T-helper 2 cell treated with Interferon-gamma antibody and Interleukin-4, amounts not matched to agents 5 μg/mL and 100 μg/mL, for 36 hours (primary cell): ENCODE measurements at regions not wholly inside any gene's neighbourhood (a gene's known extent, or its start where the extent isn't known, plus 50 kb on each side); places are given as distances from the start of the nearest gene placed in this dataset.

ENCODE experiments used
- DNase-seq: peaks from one replicate; pipeline ENCODE4 v3.0.0; 2021; ENCODE audit warnings: low spot score
- H3K27ac Mint-ChIP-seq: one replicate; pipeline ENCODE4 v1.8.0; 2021; ENCODE audit warnings: mild to moderate bottlenecking, mixed read lengths
- H3K27me3 Mint-ChIP-seq: one replicate; pipeline ENCODE4 v1.8.0; 2021; ENCODE audit warnings: low read depth, mixed read lengths
- H3K36me3 Mint-ChIP-seq: one replicate; pipeline ENCODE4 v1.8.0; 2021; ENCODE audit warnings: low read depth, mixed read lengths
- H3K4me1 Mint-ChIP-seq: one replicate; pipeline ENCODE4 v1.8.0; 2021; ENCODE audit warnings: low read depth, mixed read lengths
- H3K4me3 Mint-ChIP-seq: one replicate; pipeline ENCODE4 v1.8.0; 2022; ENCODE audit warnings: mild to moderate bottlenecking, moderate library complexity, mixed read lengths
- H3K9me3 Mint-ChIP-seq: one replicate; pipeline ENCODE4 v1.8.0; 2021; ENCODE audit warnings: mixed read lengths

- Mint-ChIP-seq H3K4me3 (no peak overlapping the region), H3K9me3 (peaks cover 29% of the 10 kb centered on the region), H3K27me3 (no peaks in the 10 kb centered on the region), H3K36me3 (no peaks in the 10 kb centered on the region), H3K27ac (no peak overlapping the region), H3K4me1 (no peaks in the 10 kb centered on the region)
- no peak for DNase-seq
These were observed 697.1 kb downstream of the DOK5 start for GRCh38 chr20:55172310-55173002.

DNA sequence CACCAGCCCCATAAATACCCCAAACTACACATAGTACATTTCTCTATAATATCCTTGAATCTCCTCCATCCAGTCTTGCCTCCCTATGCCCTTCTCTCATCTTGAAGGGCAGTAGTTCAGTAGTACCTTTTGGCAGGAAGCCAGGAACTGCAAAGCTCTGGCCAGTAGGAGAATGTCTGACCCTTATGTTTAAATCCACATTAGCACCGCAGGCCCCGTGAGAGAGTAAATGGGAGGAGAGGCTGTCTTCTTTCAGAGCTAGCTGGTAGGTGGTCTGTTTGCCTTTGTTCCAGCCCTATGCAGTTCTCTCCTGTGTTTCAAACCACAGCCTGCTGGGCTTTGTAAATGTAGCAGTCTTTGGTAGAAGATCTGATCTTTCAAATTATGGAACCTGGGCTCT, 690.7 kb downstream of the DOK5 start:
- peaks cover 41% of the 10 kb centered on the region for H3K9me3 Mint-ChIP-seq
- H3K4me1 Mint-ChIP-seq = no peaks in the 10 kb centered on the region
- no peaks in the 10 kb centered on the region for H3K36me3 Mint-ChIP-seq
- no peak overlapping the region for H3K27ac Mint-ChIP-seq
- no peaks in the 10 kb centered on the region for H3K27me3 Mint-ChIP-seq
- no peak for DNase-seq
- no peak overlapping the region for H3K4me3 Mint-ChIP-seq

DNA sequence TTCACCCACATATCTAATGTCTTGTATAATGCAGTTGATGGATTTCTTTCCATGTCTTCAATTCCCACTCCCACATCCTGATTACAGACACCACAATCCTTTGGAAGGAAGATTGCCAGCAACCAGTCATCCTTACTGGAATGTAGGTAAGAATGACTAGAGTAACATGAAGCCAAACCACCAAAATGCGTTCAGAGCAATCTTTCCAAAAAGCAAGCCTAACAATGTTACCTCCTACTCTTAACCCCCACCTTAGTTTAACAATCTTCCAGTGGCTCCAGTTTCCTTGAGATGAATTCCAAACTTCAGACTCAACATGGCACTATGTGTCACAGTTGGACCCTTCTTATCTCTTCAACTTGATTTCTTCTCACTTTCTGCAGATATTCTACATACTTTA, 685.6 kb downstream of the DOK5 start:
- no peaks in the 10 kb centered on the region for H3K27me3 Mint-ChIP-seq
- no peaks in the 10 kb centered on the region for H3K4me1 Mint-ChIP-seq
- no peak overlapping the region for H3K4me3 Mint-ChIP-seq
- H3K9me3 Mint-ChIP-seq = peaks cover 54% of the 10 kb centered on the region
- H3K27ac Mint-ChIP-seq = no peak overlapping the region
- no peak for DNase-seq
- no peaks in the 10 kb centered on the region for H3K36me3 Mint-ChIP-seq

GRCh38 chr20:55160037-55160436, 684.6 kb downstream of the DOK5 start:
- DNase-seq = no peak
- H3K4me3 Mint-ChIP-seq = no peak overlapping the region
- H3K27me3 Mint-ChIP-seq = no peaks in the 10 kb centered on the region
- H3K36me3 Mint-ChIP-seq = no peaks in the 10 kb centered on the region
- no peak overlapping the region for H3K27ac Mint-ChIP-seq
- H3K4me1 Mint-ChIP-seq = no peaks in the 10 kb centered on the region
- peaks cover 50% of the 10 kb centered on the region for H3K9me3 Mint-ChIP-seq

- H3K4me3 Mint-ChIP-seq = no peak overlapping the region
- no peaks in the 10 kb centered on the region for H3K4me1 Mint-ChIP-seq
- no peak for DNase-seq
- peaks cover 45% of the 10 kb centered on the region for H3K9me3 Mint-ChIP-seq
- H3K27me3 Mint-ChIP-seq = no peaks in the 10 kb centered on the region
- H3K36me3 Mint-ChIP-seq = no peaks in the 10 kb centered on the region
- no peak overlapping the region for H3K27ac Mint-ChIP-seq
These were observed 683.8 kb downstream of the DOK5 start for GRCh38 chr20:55159230-55159629.

DNA sequence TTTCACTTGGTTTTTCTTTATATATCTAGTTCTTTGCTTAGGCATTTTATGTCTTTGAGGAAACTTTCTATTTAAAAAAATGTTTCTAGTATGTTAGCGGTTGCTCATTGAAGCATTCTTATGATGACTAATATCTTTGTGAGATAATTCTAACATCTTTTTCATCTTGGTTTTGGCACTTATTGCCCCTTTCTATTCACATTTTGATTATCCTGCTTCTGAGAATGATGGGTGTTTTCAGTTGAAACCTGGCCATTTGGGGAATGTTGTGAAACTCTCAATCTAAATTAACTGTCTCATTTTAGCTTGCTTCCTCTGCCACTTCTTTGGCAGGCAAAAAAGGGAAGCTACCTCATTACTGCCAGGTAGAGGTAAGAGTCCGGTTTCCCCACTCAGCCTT, 683.1 kb downstream of the DOK5 start:
- Mint-ChIP-seq H3K27ac (no peak overlapping the region), H3K4me1 (no peaks in the 10 kb centered on the region), H3K36me3 (no peaks in the 10 kb centered on the region), H3K4me3 (no peak overlapping the region), H3K27me3 (no peaks in the 10 kb centered on the region), H3K9me3 (peaks cover 45% of the 10 kb centered on the region)
- DNase-seq = no peak

- Mint-ChIP-seq H3K4me3 (no peak overlapping the region), H3K9me3 (peaks cover 45% of the 10 kb centered on the region), H3K27me3 (no peaks in the 10 kb centered on the region), H3K27ac (no peak overlapping the region), H3K4me1 (no peaks in the 10 kb centered on the region), H3K36me3 (no peaks in the 10 kb centered on the region)
- no peak for DNase-seq
These were observed 680.0 kb downstream of the DOK5 start for GRCh38 chr20:55155360-55155759.

GRCh38 chr20:55153001-55153645, 677.7 kb downstream of the DOK5 start:
- Mint-ChIP-seq H3K27ac (no peak overlapping the region), H3K4me3 (no peak overlapping the region), H3K9me3 (peaks cover 42% of the 10 kb centered on the region), H3K36me3 (no peaks in the 10 kb centered on the region), H3K27me3 (no peaks in the 10 kb centered on the region), H3K4me1 (no peaks in the 10 kb centered on the region)
- no peak for DNase-seq

DNA sequence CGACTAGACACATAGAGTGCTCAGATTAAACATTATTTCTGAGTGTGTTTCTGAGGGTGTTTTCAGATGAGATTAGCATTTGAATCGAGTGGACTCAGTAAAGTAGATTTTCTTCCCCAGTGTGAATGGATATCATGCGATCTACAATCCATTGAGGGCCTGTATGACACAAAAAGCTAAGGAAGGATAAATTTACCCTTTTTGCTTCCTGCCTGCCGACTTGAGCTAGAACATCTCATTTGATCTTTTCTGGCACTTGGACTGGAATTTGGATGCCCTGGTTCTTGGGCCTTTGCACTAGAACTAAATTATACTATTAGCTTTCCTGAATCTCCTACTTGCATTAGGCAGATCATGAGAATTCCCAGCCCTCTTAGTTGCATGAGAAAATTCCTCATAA, 675.8 kb downstream of the DOK5 start:
- H3K9me3 Mint-ChIP-seq = peaks cover 29% of the 10 kb centered on the region
- no peaks in the 10 kb centered on the region for H3K4me1 Mint-ChIP-seq
- DNase-seq = no peak
- no peak overlapping the region for H3K27ac Mint-ChIP-seq
- no peaks in the 10 kb centered on the region for H3K27me3 Mint-ChIP-seq
- no peaks in the 10 kb centered on the region for H3K36me3 Mint-ChIP-seq
- H3K4me3 Mint-ChIP-seq = no peak overlapping the region

DNA sequence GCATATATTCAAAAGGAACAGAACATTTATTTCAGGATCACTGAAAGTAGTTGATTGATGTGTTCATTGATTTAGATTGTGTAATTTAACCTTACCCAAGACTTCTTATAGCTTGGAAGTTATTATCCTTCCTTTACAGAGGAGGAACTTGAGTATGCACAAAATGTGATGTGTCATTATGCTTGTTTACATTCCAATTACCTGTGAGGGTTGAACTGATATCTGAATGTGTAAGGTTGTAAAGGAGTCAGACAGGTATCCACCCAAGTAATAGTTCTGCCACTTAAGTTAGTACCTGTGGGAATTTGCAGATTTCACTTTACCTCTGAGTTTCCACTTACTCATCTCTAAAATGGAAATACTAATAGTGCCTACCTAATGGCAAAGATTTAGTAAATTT, 668.2 kb downstream of the DOK5 start:
- no peaks in the 10 kb centered on the region for H3K4me1 Mint-ChIP-seq
- no peak for DNase-seq
- no peak overlapping the region for H3K4me3 Mint-ChIP-seq
- no peaks in the 10 kb centered on the region for H3K27me3 Mint-ChIP-seq
- H3K27ac Mint-ChIP-seq = no peak overlapping the region
- no peaks in the 10 kb centered on the region for H3K36me3 Mint-ChIP-seq
- H3K9me3 Mint-ChIP-seq = peaks cover 19% of the 10 kb centered on the region

DNA sequence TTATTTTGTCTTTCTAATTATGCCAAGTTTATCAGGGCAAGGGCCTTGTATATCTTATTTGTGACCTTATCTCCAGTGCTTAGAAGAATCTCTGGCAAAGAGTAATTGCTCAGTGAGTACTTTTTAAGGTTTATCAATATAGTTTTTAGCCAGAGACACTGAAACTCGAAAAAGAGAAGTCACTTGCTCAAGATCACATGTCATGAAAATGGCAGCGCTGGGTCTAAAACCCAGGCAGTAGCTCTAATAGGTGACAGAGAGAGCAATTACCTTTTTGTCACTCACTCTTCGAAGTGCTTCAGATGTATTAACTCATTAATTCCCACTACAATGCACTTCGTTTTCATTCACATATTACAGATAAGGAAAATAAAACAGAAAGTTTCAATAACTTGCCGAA, 667.5 kb downstream of the DOK5 start:
- no peak overlapping the region for H3K4me3 Mint-ChIP-seq
- peaks cover 21% of the 10 kb centered on the region for H3K9me3 Mint-ChIP-seq
- no peaks in the 10 kb centered on the region for H3K4me1 Mint-ChIP-seq
- no peak for DNase-seq
- H3K27ac Mint-ChIP-seq = no peak overlapping the region
- H3K27me3 Mint-ChIP-seq = no peaks in the 10 kb centered on the region
- no peaks in the 10 kb centered on the region for H3K36me3 Mint-ChIP-seq

- H3K9me3 Mint-ChIP-seq = peaks cover 17% of the 10 kb centered on the region
- H3K36me3 Mint-ChIP-seq = no peaks in the 10 kb centered on the region
- H3K4me1 Mint-ChIP-seq = no peaks in the 10 kb centered on the region
- DNase-seq = no peak
- no peak overlapping the region for H3K27ac Mint-ChIP-seq
- no peak overlapping the region for H3K4me3 Mint-ChIP-seq
- no peaks in the 10 kb centered on the region for H3K27me3 Mint-ChIP-seq
These were observed 665.2 kb downstream of the DOK5 start for GRCh38 chr20:55140631-55141030.

DNA sequence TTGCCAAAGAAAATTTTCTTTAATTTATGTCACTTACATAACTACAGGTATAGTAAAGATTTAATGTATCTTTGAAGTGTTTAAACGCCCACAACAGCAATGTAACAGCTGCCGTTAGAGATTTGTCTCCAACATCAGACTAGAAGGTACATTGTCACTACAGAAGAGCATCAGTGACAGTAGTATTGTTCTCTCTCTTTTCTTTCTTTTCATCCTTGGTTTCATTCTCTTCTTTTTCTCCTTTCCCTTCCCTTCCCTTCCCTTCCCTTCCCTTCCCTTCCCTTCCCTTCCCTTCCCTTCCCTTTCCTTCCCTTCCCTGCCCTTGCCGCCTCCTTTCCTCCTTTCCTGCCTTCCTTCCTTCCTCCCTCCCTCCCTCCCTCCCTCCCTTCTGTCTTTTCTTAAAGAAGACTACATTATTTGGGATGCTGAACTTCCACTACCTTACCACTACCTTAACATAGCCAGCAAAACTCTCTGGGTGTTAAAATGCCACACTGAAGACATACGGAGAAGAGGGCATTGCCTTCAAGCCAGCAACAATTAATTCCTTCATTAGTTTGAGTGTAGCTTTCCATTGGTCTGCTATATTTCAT, 663.9 kb downstream of the DOK5 start:
- Mint-ChIP-seq H3K27me3 (no peaks in the 10 kb centered on the region), H3K36me3 (no peaks in the 10 kb centered on the region), H3K9me3 (peaks cover 11% of the 10 kb centered on the region), H3K27ac (no peak overlapping the region), H3K4me1 (no peaks in the 10 kb centered on the region), H3K4me3 (no peak overlapping the region)
- DNase-seq = no peak

GRCh38 chr20:55135923-55136322, 660.5 kb downstream of the DOK5 start:
- no peak for DNase-seq
- no peaks in the 10 kb centered on the region for H3K36me3 Mint-ChIP-seq
- H3K9me3 Mint-ChIP-seq = peaks cover 24% of the 10 kb centered on the region
- H3K4me1 Mint-ChIP-seq = no peaks in the 10 kb centered on the region
- no peak overlapping the region for H3K4me3 Mint-ChIP-seq
- no peak overlapping the region for H3K27ac Mint-ChIP-seq
- no peaks in the 10 kb centered on the region for H3K27me3 Mint-ChIP-seq
